ENCODE measurements at regions not wholly inside any gene's neighbourhood (a gene's known extent, or its start where the extent isn't known, plus 50 kb on each side); places are given as distances from the start of the nearest gene placed in this dataset.

GRCh38 chr21:17451364-17451891 lies 61.4 kb upstream of the CXADR start:
- Mint-ChIP-seq H3K4me1 (peaks cover 22% of the 10 kb centered on the region), H3K36me3 (no peaks in the 10 kb centered on the region), H3K27me3 (ENCODE audit: low read depth) (peaks cover 3% of the 10 kb centered on the region), H3K27ac (peak overlapping the region; percentile 10), H3K9me3 (no peaks in the 10 kb centered on the region), H3K4me3 (no peak overlapping the region)
- TF ChIP-seq CTCF (IDR thresholded peaks at IDR 0.05; ENCODE audit: unreplicated experiment), result no peak
- DNase-seq (ENCODE audit: low spot score in 2 of 2, unreplicated experiment in 2 of 2), result no peak

- TF ChIP-seq CTCF (IDR thresholded peaks at IDR 0.05; ENCODE audit: unreplicated experiment), result no peak
- peak; percentile 48 to 89 for DNase-seq (ENCODE audit: low spot score in 2 of 2, unreplicated experiment in 2 of 2)
- Mint-ChIP-seq H3K4me3 (peak overlapping the region; percentile 62), H3K27ac (peak overlapping the region; percentile 94), H3K27me3 (ENCODE audit: low read depth) (peaks cover 3% of the 10 kb centered on the region), H3K4me1 (peaks cover 16% of the 10 kb centered on the region), H3K36me3 (no peaks in the 10 kb centered on the region), H3K9me3 (no peaks in the 10 kb centered on the region)
These were observed 58.4 kb upstream of the CXADR start for GRCh38 chr21:17454315-17455027.

- Mint-ChIP-seq H3K4me1 (peaks cover 17% of the 10 kb centered on the region), H3K36me3 (no peaks in the 10 kb centered on the region), H3K9me3 (no peaks in the 10 kb centered on the region), H3K27me3 (ENCODE audit: low read depth) (peaks cover 3% of the 10 kb centered on the region), H3K4me3 (peak overlapping the region; percentile 62), H3K27ac (peak overlapping the region; percentile 94)
- TF ChIP-seq CTCF (IDR thresholded peaks at IDR 0.05; ENCODE audit: unreplicated experiment), result no peak
- no peak for DNase-seq (ENCODE audit: low spot score in 2 of 2, unreplicated experiment in 2 of 2)
These were observed 57.9 kb upstream of the CXADR start for GRCh38 chr21:17455028-17455353.

- no peak for TF ChIP-seq CTCF (IDR thresholded peaks at IDR 0.05; ENCODE audit: unreplicated experiment)
- Mint-ChIP-seq H3K4me1 (peaks cover 21% of the 10 kb centered on the region), H3K27me3 (ENCODE audit: low read depth) (peaks cover 3% of the 10 kb centered on the region), H3K27ac (no peak overlapping the region), H3K36me3 (no peaks in the 10 kb centered on the region), H3K4me3 (no peak overlapping the region), H3K9me3 (no peaks in the 10 kb centered on the region)
- no peak for DNase-seq (ENCODE audit: low spot score in 2 of 2, unreplicated experiment in 2 of 2)
These were observed 57.4 kb upstream of the CXADR start for GRCh38 chr21:17455451-17455850.

- Mint-ChIP-seq H3K27ac (no peak overlapping the region), H3K4me1 (peaks cover 27% of the 10 kb centered on the region), H3K36me3 (no peaks in the 10 kb centered on the region), H3K4me3 (no peak overlapping the region), H3K27me3 (ENCODE audit: low read depth) (peaks cover 3% of the 10 kb centered on the region), H3K9me3 (no peaks in the 10 kb centered on the region)
- no peak for TF ChIP-seq CTCF (IDR thresholded peaks at IDR 0.05; ENCODE audit: unreplicated experiment)
- no peak for DNase-seq (ENCODE audit: low spot score in 2 of 2, unreplicated experiment in 2 of 2)
These were observed 54.6 kb upstream of the CXADR start for GRCh38 chr21:17458279-17458678.

All from mesothelial cell of epicardium (in vitro differentiated cells).